DND-41 (cell line): ENCODE measurements at regions not wholly inside any gene's neighbourhood (a gene's known extent, or its start where the extent isn't known, plus 50 kb on each side); places are given as distances from the start of the nearest gene placed in this dataset.

Experiments
- ATAC-seq: fragments of 200-7000 bp; cut with Tn5 transposase; 3 replicates; pipeline ENCODE4 v1.9.1; 2021; ENCODE audit warnings: low read depth; ENCODE audit not compliant: insufficient read depth
- DNase-seq: peaks from one replicate; pipeline ENCODE4 v3.0.0-alpha.2; 2020
- H2AFZ ChIP-seq: 2 replicates; pipeline ENCODE4 v1.6.0; 2012; ENCODE audit warnings: low read depth, low read length
- H3K27ac ChIP-seq: 2 replicates; pipeline ENCODE4 v1.5.1; 2012; ENCODE audit warnings: low read length, inconsistent platforms
- H3K27me3 ChIP-seq: fragments of 200-600 bp; sonication (generic); 2 replicates; pipeline ENCODE4 v1.6.0; 2012; ENCODE audit warnings: low read length, mild to moderate bottlenecking, inconsistent platforms; ENCODE audit not compliant: insufficient read depth, poor library complexity
- H3K36me3 ChIP-seq: 2 replicates; pipeline ENCODE4 v1.5.1; 2012; ENCODE audit warnings: low read length, inconsistent platforms; ENCODE audit not compliant: insufficient read depth
- H3K4me1 ChIP-seq: 2 replicates; pipeline ENCODE4 v1.5.1; 2012; ENCODE audit warnings: mild to moderate bottlenecking, low read length; ENCODE audit not compliant: insufficient read depth
- H3K4me2 ChIP-seq: 2 replicates; pipeline ENCODE4 v1.6.0; 2012; ENCODE audit warnings: mild to moderate bottlenecking, moderate library complexity, low read length, inconsistent platforms; ENCODE audit not compliant: insufficient read depth
- H3K4me3 ChIP-seq, 2 experiments: fragments of 200-600 bp in 1 of 2; shearing (Covaris generic) in 1 of 2; 2 replicates each; pipeline ENCODE4 v1.5.1; 2012 to 2016; ENCODE audit warnings: inconsistent platforms in 2 of 2, low read length in 2 of 2, mild to moderate bottlenecking in 2 of 2, low read depth in 1 of 2, moderate library complexity in 1 of 2
- H3K79me2 ChIP-seq: 2 replicates; pipeline ENCODE4 v1.6.0; 2012; ENCODE audit warnings: low read length, inconsistent platforms; ENCODE audit not compliant: insufficient read depth
- H3K9ac ChIP-seq: 2 replicates; pipeline ENCODE4 v1.6.0; 2012; ENCODE audit warnings: low read depth, mild to moderate bottlenecking, inconsistent platforms, low read length, moderate library complexity
- H3K9me3 ChIP-seq: 2 replicates; pipeline ENCODE4 v1.5.1; 2012; ENCODE audit warnings: low read length, moderate library complexity, mild to moderate bottlenecking, inconsistent platforms; ENCODE audit not compliant: insufficient read depth, severe bottlenecking
- H4K20me1 ChIP-seq: 2 replicates; pipeline ENCODE4 v1.6.0; 2012; ENCODE audit warnings: low read length; ENCODE audit not compliant: insufficient read depth
- CTCF ChIP-seq: IDR thresholded peaks from 2 replicates; pipeline ENCODE4 v1.5.1; 2012; ENCODE audit warnings: borderline replicate concordance, low read length, moderate library complexity, mild to moderate bottlenecking; ENCODE audit not compliant: poor library complexity, severe bottlenecking; ENCODE audit errors: extremely low read depth
- EZH2 ChIP-seq: IDR thresholded peaks from 3 replicates; pipeline ENCODE4 v1.6.1; 2012; ENCODE audit warnings: borderline replicate concordance, low read depth, mild to moderate bottlenecking, moderate library complexity, low read length, inconsistent platforms; ENCODE audit not compliant: severe bottlenecking

DNA sequence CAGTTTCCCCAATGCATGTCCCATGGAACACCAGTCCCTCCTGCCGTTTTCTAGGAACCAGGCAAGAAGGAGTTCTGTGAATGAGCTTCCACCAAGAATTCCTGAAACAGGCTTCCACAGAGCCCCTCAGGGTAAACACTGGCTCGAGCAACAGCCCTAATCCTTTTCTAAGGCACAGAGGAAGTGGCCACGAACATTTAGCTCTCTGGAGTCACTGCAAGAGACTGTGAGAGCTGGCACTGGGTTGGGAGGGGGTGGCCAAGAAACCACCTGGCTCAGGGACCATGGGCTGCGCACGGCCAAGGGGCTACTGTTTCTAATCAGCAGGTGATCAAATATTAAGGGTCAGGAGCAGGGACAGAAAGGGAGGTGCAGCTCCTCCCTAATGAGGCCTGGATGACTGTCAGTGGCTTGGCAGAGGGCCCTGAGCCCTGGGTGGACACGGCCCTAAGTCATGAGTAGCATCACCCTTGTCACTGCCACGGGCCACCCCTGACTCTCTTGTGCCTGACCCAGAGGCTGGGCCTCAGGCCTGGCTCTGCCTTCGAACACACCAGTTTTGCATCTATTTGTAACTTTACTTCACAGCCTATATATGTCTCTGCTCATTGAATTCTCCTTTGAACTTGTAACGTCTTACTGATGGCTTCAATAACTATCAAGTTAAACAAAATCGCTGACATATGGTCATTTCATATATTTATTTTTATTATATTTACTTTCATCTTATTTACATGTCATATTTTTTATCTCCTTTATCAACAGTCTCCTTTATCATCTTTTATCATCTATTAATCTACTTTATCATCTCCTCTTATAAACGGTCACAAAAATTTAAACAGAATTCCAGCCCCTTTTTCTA, 154.0 kb downstream of the DICER1 start:
- Histone ChIP-seq H3K4me2 (no peak overlapping the region), H3K27me3 (peaks cover 3% of the 10 kb centered on the region), H4K20me1 (no peaks in the 10 kb centered on the region), H3K4me1 (peaks cover 15% of the 10 kb centered on the region), H3K27ac (0 out of 2 replicates have a peak overlapping the region, but pooled peaks have one; percentile 4), H3K36me3 (no peaks in the 10 kb centered on the region), H2AFZ (no peak overlapping the region), H3K9ac (no peak overlapping the region), H3K9me3 (no peaks in the 10 kb centered on the region), H3K4me3 (no peak overlapping the region), H3K79me2 (no peaks in the 10 kb centered on the region)
- peak; percentile 74 for ATAC-seq
- peak; percentile 30 for DNase-seq
- TF ChIP-seq EZH2: no peak

- Histone ChIP-seq H2AFZ (no peak overlapping the region), H3K36me3 (no peaks in the 10 kb centered on the region), H3K79me2 (no peaks in the 10 kb centered on the region), H3K9ac (no peak overlapping the region), H3K4me2 (no peak overlapping the region), H3K4me3 (no peak overlapping the region), H3K4me1 (peaks cover 15% of the 10 kb centered on the region), H3K27ac (no peak overlapping the region), H3K27me3 (no peaks in the 10 kb centered on the region), H4K20me1 (no peaks in the 10 kb centered on the region), H3K9me3 (no peaks in the 10 kb centered on the region)
- ATAC-seq (no peak), DNase-seq (no peak)
- TF ChIP-seq EZH2 (no peak), CTCF (no peak)
These were observed 158.6 kb downstream of the DICER1 start for GRCh38 chr14:94998685-94999084.

DNA sequence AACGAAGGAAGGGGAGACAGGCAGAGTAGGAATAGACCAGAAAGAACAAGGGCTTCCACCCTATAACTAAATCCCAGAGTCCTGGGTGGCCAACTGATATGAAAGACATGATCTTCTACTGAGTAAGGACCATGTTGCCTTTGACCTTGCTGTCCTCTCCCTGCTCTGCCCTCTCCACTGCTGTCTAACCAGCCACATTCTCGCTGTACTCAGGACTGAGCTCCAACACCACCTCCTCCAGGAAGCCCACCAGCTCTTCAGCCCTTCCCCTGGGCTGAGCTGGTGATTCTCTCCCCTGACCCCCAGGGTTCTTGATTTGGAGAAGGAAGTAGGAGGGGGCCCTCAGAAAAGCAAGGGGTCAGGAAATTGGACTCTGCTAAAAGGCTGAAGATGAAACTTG, 159.2 kb downstream of the DICER1 start:
- Histone ChIP-seq H3K4me2 (no peak overlapping the region), H3K27ac (no peak overlapping the region), H3K4me3 (no peak overlapping the region), H3K79me2 (no peaks in the 10 kb centered on the region), H3K36me3 (no peaks in the 10 kb centered on the region), H3K27me3 (no peaks in the 10 kb centered on the region), H2AFZ (no peak overlapping the region), H4K20me1 (no peaks in the 10 kb centered on the region), H3K9me3 (no peaks in the 10 kb centered on the region), H3K4me1 (peaks cover 10% of the 10 kb centered on the region), H3K9ac (no peak overlapping the region)
- no peak for TF ChIP-seq EZH2
- no peak for TF ChIP-seq CTCF
- ATAC-seq (no peak), DNase-seq (no peak)

DNA sequence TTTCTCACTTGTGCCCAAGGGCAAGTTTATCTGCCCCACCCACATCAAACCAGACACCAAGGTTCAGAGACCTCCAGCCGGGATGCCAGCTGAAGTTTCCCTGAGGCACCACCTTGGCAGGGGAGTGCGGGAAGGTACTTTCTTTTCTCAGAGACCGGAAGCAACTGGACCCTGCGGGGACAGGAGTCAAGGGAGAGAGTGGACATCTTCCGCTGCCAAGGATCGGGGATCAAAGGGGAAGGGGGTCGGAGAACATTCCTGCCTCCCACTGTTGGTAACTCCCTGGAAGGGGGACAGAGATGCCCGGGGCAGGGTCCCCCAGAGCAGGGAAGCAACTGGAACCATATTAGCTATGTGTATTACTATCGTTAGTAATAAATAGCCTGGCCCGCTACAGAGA, 161.8 kb downstream of the DICER1 start:
- H4K20me1 ChIP-seq: no peaks in the 10 kb centered on the region
- DNase-seq (no peak), ATAC-seq (no peak)
- H2AFZ ChIP-seq: no peak overlapping the region
- no peak overlapping the region for H3K4me3 ChIP-seq
- H3K79me2 ChIP-seq: no peaks in the 10 kb centered on the region
- no peaks in the 10 kb centered on the region for H3K27me3 ChIP-seq
- no peak overlapping the region for H3K9ac ChIP-seq
- no peaks in the 10 kb centered on the region for H3K9me3 ChIP-seq
- H3K4me2 ChIP-seq: no peak overlapping the region
- no peaks in the 10 kb centered on the region for H3K4me1 ChIP-seq
- TF ChIP-seq EZH2 (no peak), CTCF (no peak)
- no peak overlapping the region for H3K27ac ChIP-seq
- H3K36me3 ChIP-seq: no peaks in the 10 kb centered on the region
